ENCODE measurements at regions not wholly inside any gene's neighbourhood (a gene's known extent, or its start where the extent isn't known, plus 50 kb on each side); places are given as distances from the start of the nearest gene placed in this dataset.
A peak's percentile ranks its signal among the peaks of the same experiment; 100 is the strongest.

DNA sequence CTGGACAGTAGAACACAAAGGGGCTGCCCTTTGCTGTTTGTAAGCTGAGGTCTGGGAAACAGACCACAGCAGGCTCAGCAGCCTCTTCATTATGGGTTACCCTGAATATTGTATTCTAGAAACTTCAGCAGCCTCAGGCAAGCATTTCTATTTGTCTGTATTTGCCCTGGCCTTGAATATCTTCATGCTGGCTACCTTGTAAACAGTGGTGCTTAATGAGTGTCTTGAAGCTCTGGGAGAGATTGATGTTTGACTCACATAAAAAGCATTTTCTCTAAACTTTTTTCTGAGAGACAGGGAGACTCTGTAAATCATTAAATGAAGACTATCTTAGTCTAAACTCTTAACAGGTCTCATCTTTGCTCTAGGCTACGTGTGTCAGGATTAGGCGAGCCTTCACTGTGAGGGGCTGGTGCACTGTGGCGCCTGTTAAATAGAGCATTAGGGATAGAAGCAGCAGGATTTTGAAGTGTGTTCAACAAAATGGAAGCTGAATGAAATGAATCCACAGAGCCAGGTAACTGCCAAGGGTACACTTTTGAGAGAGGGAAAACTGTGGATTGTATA is 53.1 kb upstream of the MEX3C start:
- Histone ChIP-seq H3K4me3 (replicated peaks in 1 of 3; ENCODE audit: insufficient read depth in 1 of 3, low read depth in 2 of 3, low read length in 3 of 3) (no peak overlapping the region), H3K79me2 (ENCODE audit: insufficient read depth, low read length) (no peaks in the 10 kb centered on the region), H3K36me3 (replicated peaks in 1 of 2; ENCODE audit: control insufficient read depth in 1 of 2, insufficient read depth in 2 of 2, low read length in 2 of 2) (no peaks in the 10 kb centered on the region), H3K4me1 (ENCODE audit: insufficient read depth, low read length) (peaks cover 25% of the 10 kb centered on the region), H2AFZ (ENCODE audit: low read length) (no peak overlapping the region), H3K9ac (ENCODE audit: insufficient read depth, low read depth, low read length) (no peak overlapping the region), H3K27me3 (ENCODE audit: control insufficient read depth in 1 of 2, insufficient read depth in 2 of 2, low read length in 2 of 2) (no peaks in the 10 kb centered on the region; a peak in 1 of 5 replicates), H3K4me2 (ENCODE audit: low read depth, low read length) (no peak overlapping the region), H3K27ac (ENCODE audit: extremely low read length, insufficient read depth, low read length) (no peak overlapping the region), H4K20me1 (ENCODE audit: insufficient read depth, low read length) (no peaks in the 10 kb centered on the region), H3K9me3 (ENCODE audit: low read length) (no peaks in the 10 kb centered on the region)
- FAIRE-seq, result no peak
- WGBS (ENCODE audit: low lambda C conversion rate), result 0% methylated on average over 3 of the region's 3 CpGs
- no TSS peak for BruUV-seq (replicated peaks)
- ChIA-PET POLR2A (interaction anchor here (1.3 kb wide), 1 partner anchor 12 kb away, joined by 3 read pairs; no protein-coding TSS in a partner anchor), CTCF (ENCODE audit: low intra/inter-chr PET ratio, low total read pairs) (no interaction called here)
- intact Hi-C loops (cut with micrococcal nuclease; ENCODE audit: unreplicated experiment) (no loop called here), in situ Hi-C loops (cut with HindIII; ENCODE audit: extremely low pct_ligation_motif_present, low pct_unique_long_range_greater_than_20kb) (no loop called here)
- peak; percentile 73 for ATAC-seq
- TF ChIP-seq KLF12 (CRISPR knock-in tag; IDR thresholded peaks at IDR 0.05; ENCODE audit: borderline replicate concordance) (no peak), ZKSCAN8 (CRISPR knock-in tag; IDR thresholded peaks at IDR 0.05; ENCODE audit: borderline replicate concordance) (peak; percentile 97)
- no peak for DNase-seq (ENCODE audit: low spot score)

DNA sequence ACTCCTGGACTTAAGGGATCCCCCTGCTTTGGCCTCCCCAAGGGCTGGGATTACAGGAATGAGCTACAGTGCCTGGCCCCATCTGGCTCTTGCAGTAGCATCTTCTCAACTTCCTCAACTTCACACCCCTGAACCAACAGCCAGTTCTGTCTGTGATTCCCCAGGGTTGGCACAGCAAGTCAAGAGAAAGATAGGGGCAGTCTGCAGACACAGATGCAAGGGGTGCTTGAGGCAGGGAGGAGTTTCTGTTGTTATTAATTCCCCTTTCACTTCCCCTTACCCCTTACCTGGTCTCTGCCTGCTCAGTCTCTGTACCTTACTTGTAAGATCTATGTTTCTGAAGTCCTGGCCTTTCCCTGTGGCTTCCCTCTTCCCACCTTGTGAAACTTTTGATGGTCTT is 54.1 kb upstream of the MEX3C start:
- no peak for FAIRE-seq
- TF ChIP-seq NFAT5 (CRISPR knock-in tag; IDR thresholded peaks at IDR 0.05) (no peak), ZNF33B (CRISPR knock-in tag; IDR thresholded peaks at IDR 0.05) (no peak), SP2 (CRISPR knock-in tag; IDR thresholded peaks at IDR 0.05) (no peak), PTBP1 (IDR thresholded peaks at IDR 0.05; ENCODE audit: low read depth, low read length, poor library complexity, severe bottlenecking) (no peak), ZNF362 (CRISPR knock-in tag; IDR thresholded peaks at IDR 0.05; ENCODE audit: borderline replicate concordance) (no peak), TFAP4 (IDR thresholded peaks at IDR 0.05; ENCODE audit: borderline replicate concordance, low read depth) (no peak), NFE2L2 (IDR thresholded peaks at IDR 0.05; ENCODE audit: low read length) (no peak)
- TF ChIP-seq, protein P1, sequence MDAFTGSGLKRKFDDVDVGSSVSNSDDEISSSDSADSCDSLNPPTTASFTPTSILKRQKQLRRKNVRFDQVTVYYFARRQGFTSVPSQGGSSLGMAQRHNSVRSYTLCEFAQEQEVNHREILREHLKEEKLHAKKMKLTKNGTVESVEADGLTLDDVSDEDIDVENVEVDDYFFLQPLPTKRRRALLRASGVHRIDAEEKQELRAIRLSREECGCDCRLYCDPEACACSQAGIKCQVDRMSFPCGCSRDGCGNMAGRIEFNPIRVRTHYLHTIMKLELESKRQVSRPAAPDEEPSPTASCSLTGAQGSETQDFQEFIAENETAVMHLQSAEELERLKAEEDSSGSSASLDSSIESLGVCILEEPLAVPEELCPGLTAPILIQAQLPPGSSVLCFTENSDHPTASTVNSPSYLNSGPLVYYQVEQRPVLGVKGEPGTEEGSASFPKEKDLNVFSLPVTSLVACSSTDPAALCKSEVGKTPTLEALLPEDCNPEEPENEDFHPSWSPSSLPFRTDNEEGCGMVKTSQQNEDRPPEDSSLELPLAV (CRISPR knock-in tag; conservative IDR thresholded peaks at IDR 0.05; ENCODE audit: low read depth), result no peak

More for the DNA sequence above, 54.1 kb upstream of the MEX3C start:
- Histone ChIP-seq H2AFZ (ENCODE audit: low read length) (no peak overlapping the region), H3K27me3 (ENCODE audit: control insufficient read depth in 1 of 2, insufficient read depth in 2 of 2, low read length in 2 of 2) (no peaks in the 10 kb centered on the region), H3K36me3 (replicated peaks in 1 of 2; ENCODE audit: control insufficient read depth in 1 of 2, insufficient read depth in 2 of 2, low read length in 2 of 2) (no peaks in the 10 kb centered on the region), H3K9ac (ENCODE audit: insufficient read depth, low read depth, low read length) (no peak overlapping the region), H3K27ac (ENCODE audit: extremely low read length, insufficient read depth, low read length) (no peak overlapping the region), H3K4me2 (ENCODE audit: low read depth, low read length) (no peak overlapping the region), H4K20me1 (ENCODE audit: insufficient read depth, low read length) (no peaks in the 10 kb centered on the region), H3K9me3 (ENCODE audit: low read length) (no peaks in the 10 kb centered on the region), H3K79me2 (ENCODE audit: insufficient read depth, low read length) (no peaks in the 10 kb centered on the region), H3K4me3 (replicated peaks in 1 of 3; ENCODE audit: insufficient read depth in 1 of 3, low read depth in 2 of 3, low read length in 3 of 3) (no peak overlapping the region), H3K4me1 (ENCODE audit: insufficient read depth, low read length) (peaks cover 25% of the 10 kb centered on the region)
- in situ Hi-C loops (cut with HindIII; ENCODE audit: extremely low pct_ligation_motif_present, low pct_unique_long_range_greater_than_20kb), result no loop called here
- ChIA-PET POLR2A (no interaction called here), CTCF (ENCODE audit: low intra/inter-chr PET ratio, low total read pairs) (no interaction called here)
- intact Hi-C loops (cut with micrococcal nuclease; ENCODE audit: unreplicated experiment), result no loop called here
- ATAC-seq (no peak), DNase-seq (ENCODE audit: low spot score) (no peak)
- no TSS peak for BruUV-seq (replicated peaks)

All from HepG2 (cell line).